GM13976 (cell line): ENCODE measurements at regions not wholly inside any gene's neighbourhood (a gene's known extent, or its start where the extent isn't known, plus 50 kb on each side); places are given as distances from the start of the nearest gene placed in this dataset.
"Not testable (repeated sequence)": the region's sequence is repeated elsewhere in the genome, so short reads cannot be mapped to it uniquely, and the experiment has no call there.

Experiments used
- DNase-seq: peaks from one replicate; pipeline ENCODE4 v3.0.0; 2012; ENCODE audit warnings: low spot score
- in situ Hi-C: fragments of 300-500 bp; cut with MboI; formaldehyde crosslinking; loops from one replicate; pipeline ENCODE4 v1.12.0; 2022; ENCODE audit warnings: low sequenced_read_pairs, mixed read lengths, inconsistent platforms; ENCODE audit not compliant: unreplicated experiment
- TF ChIP-seq, protein P1 (sequence below): IDR thresholded peaks from 2 replicates; pipeline ENCODE4 v1.5.1; 2012; ENCODE audit warnings: borderline replicate concordance, mild to moderate bottlenecking; ENCODE audit not compliant: insufficient read depth; ENCODE audit errors: extremely low read depth, missing control alignments, control extremely low read depth

DNA sequence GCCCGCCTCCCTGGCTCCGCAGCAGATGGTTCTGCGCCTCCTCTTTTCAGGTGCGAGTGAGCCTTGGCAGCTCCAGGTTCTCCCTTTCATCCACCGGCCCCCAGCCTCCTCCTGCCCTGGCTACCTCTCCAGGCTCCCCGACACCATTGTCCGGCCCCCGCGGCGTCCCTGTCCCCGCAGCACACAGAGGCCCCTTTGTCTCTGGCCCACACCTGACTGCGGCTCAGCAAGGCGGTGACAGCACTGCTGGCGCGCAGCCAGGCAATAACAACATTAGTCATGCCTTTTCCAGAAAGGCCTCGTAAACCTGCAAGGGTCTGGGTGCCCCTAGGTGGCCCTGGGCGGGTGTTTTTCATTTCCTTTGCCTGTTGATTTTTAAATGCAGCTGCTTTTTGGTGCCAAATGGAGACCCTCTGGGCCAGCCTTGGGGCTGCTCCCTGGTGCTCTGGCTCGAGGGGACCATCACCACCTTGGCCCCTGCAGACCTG, 73.2 kb upstream of the MEDAG start:
- peak; percentile 59 for DNase-seq
- in situ Hi-C loops = no loop called here
- TF ChIP-seq, protein P1, sequence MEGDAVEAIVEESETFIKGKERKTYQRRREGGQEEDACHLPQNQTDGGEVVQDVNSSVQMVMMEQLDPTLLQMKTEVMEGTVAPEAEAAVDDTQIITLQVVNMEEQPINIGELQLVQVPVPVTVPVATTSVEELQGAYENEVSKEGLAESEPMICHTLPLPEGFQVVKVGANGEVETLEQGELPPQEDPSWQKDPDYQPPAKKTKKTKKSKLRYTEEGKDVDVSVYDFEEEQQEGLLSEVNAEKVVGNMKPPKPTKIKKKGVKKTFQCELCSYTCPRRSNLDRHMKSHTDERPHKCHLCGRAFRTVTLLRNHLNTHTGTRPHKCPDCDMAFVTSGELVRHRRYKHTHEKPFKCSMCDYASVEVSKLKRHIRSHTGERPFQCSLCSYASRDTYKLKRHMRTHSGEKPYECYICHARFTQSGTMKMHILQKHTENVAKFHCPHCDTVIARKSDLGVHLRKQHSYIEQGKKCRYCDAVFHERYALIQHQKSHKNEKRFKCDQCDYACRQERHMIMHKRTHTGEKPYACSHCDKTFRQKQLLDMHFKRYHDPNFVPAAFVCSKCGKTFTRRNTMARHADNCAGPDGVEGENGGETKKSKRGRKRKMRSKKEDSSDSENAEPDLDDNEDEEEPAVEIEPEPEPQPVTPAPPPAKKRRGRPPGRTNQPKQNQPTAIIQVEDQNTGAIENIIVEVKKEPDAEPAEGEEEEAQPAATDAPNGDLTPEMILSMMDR = no peak

DNA sequence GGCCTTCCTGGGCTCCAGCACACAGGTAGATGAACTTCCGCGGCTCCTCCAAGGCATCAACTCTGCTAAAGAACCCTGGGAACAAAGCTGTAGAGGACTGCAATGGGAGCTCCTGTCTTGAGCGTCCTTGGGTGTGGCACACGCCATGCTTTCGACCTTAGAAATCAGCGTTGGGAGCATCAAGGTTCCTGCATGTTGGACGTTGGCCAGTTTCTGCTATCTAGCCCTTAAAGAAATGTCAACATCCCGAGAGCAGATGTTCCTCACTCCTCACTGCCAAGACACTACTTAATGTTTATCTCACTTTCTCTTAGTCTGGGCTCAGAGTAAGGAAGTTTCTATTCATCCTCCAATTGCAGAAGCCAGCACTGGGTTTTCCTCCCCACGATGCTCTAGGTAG, 70.6 kb upstream of the MEDAG start:
- TF ChIP-seq, protein P1 = no peak
- in situ Hi-C loops = no loop called here
- no peak for DNase-seq

DNA sequence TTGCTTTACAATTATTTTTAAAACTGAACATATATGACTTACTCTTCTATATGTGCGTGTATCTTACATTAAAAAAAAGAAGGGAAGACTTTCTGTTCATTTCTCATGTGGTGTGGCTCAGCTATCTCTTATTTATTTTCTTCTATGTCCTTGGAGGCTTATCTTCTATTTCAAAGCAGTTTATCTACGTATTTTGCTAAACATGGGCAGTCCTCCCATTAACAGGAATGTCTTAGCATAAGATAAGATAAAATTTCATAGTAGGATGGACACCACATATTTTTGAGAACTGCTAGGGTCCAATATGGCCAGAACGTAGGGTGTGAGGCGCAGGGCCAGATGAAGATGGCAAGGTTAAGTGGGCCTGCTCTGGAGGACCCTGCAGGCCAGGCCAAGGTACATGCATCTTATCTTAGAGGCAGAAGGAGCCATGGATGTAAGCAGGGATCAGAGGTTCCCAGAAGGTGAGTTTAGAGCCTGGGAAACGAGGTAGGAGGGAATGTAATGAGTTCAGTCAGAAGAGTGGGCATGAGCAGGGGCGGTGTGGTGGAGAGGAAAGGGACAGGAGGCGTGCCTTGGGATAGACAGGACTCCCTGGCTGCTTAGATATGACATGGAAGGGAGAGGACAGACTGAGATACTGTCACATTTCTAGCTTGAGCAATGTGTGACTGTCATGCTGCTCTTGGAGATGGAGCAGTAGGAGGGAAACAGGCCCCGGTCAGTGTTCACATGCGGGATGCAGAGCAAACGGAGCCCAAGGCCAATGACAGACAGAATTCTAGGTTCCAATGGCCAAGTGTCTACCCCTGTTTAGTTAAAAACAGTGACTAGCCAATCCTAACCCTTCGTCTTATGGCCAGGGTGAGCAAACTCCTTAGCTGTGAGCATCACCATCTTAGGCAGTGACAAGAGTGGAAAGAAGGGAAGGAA, 68.6 kb upstream of the MEDAG start:
- in situ Hi-C loops = no loop called here
- no peak for DNase-seq
- TF ChIP-seq, protein P1 = no peak

DNA sequence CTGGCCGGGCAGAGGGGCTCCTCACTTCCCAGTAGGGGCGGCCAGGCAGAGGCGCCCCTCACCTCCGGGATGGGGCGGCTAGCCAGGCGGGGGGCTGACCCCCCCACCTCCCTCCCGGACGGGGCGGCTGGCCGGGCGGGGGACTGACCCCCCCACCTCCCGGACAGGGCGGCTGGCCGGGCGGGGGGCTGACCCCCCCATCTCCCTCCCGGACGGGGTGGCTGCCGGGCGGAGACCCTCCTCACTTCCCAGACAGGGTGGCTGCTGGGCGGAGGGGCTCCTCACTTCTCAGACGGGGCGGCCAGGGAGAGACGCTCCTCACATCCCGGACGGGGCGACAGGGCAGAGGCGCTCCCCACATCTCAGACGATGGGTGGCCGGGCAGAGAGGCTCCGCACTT, 66.4 kb upstream of the MEDAG start:
- in situ Hi-C loops, DNase-seq: not testable (repeated sequence)

DNA sequence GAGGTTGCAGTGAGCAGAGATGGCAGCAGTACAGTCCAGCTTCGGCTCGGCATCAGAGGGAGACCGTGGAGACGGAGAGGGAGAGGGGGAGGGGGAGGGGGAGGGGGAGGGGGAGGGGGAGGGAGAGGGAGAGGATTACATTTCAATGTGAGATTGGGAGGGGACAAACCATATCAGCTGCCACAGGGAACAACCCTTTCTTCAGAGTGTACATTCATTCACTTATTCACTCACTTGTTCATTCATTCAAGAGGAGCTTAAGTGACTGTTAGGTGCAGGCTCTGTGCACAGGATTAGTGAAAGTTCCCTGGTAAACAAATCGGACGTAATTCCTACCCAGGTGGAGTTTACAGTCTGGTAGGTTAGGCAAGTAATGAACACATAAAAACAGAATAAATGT, 65.6 kb upstream of the MEDAG start:
- no peak for DNase-seq
- TF ChIP-seq, protein P1 = no peak
- in situ Hi-C loops = no loop called here

DNA sequence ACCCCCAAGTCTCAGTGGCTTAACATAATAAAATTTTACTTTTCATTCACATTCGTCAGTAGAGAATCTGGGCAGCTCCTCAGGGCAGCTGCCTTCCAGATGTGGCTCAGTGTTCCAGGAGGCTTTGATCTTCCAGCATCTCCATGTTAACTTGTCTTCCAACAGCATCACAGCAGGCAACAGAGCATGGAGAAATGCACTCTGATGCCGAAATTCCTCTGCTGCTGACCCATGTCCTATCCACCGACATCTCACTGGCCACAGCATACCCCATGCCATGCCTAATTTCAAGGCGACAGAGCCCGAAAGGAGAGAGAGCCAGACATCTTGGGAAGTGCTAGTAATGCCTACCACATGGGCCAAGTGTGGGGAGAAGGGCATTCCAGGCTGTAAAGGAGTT, 64.9 kb upstream of the MEDAG start:
- TF ChIP-seq, protein P1 = no peak
- in situ Hi-C loops = no loop called here

DNA sequence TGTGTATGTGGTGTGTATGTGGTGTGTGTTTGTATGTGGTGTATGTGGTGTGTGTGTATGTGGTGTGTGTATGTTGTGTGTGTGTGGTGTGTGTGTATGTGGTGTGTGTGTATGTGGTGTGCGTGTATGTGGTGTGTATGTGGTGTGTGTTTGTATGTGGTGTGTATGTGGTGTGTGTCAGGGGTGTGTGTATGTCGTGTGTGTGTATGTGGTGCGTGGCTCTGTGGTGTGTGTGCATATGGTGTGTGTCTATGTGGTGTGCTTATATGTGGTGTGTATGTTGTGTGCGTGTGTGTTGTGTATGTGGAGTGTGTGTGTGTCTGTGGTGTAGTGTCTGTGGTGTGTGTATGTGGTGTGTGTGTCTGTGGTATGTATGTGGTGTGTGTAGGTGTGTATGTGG, 62.5 kb upstream of the MEDAG start:
- in situ Hi-C loops = no loop called here
- TF ChIP-seq, protein P1 = no peak
- DNase-seq = no peak

More for the DNA sequence above, 64.9 kb upstream of the MEDAG start:
- DNase-seq = no peak
